GM12892 (cell line): ENCODE measurements at regions not wholly inside any gene's neighbourhood (a gene's known extent, or its start where the extent isn't known, plus 50 kb on each side); places are given as distances from the start of the nearest gene placed in this dataset.
"Not testable (repeated sequence)": the region's sequence is repeated elsewhere in the genome, so short reads cannot be mapped to it uniquely, and the experiment has no call there.

Experiments
- DNase-seq: peaks from one replicate; pipeline ENCODE4 v3.0.0; 2011; ENCODE audit not compliant: insufficient read length
- FAIRE-seq: peaks from 2 replicates; lab custom pipeline; 2011; peaks lifted over from hg19 to GRCh38; lab: Jason Lieb, UNC
- POLR2A ChIP-seq: IDR thresholded peaks from 2 replicates; pipeline ENCODE4 v1.6.1; 2011; ENCODE audit warnings: low read depth, low read length, control low read depth
- POLR2AphosphoS5 ChIP-seq: IDR thresholded peaks from 2 replicates; pipeline ENCODE4 v1.6.1; 2011; ENCODE audit warnings: low read depth, low read length, control low read depth
- TAF1 ChIP-seq: IDR thresholded peaks from 2 replicates; pipeline ENCODE4 v1.6.1; 2011; ENCODE audit warnings: low read depth, mild to moderate bottlenecking, control low read depth, low read length, borderline replicate concordance

GRCh38 chr10:53508197-53508596, 735.6 kb upstream of the MBL2 start:
- TF ChIP-seq POLR2A = no peak
- TF ChIP-seq TAF1 = no peak
- TF ChIP-seq POLR2AphosphoS5 = no peak
- FAIRE-seq (no peak), DNase-seq (no peak)

GRCh38 chr10:53504492-53504891, 731.9 kb upstream of the MBL2 start:
- not testable (repeated sequence) for DNase-seq

GRCh38 chr10:53491774-53492173, 719.2 kb upstream of the MBL2 start:
- FAIRE-seq (no peak), DNase-seq (no peak)
- TF ChIP-seq POLR2AphosphoS5 (no peak), TAF1 (no peak), POLR2A (no peak)

More at GRCh38 chr10:53504492-53504891, 731.9 kb upstream of the MBL2 start:
- FAIRE-seq = not testable (repeated sequence)

- FAIRE-seq = no peak
- DNase-seq = no peak
- TF ChIP-seq POLR2AphosphoS5 = no peak
- TF ChIP-seq POLR2A = no peak
- TF ChIP-seq TAF1 = no peak
These were observed 718.0 kb upstream of the MBL2 start for GRCh38 chr10:53490553-53490952.

- DNase-seq (no peak), FAIRE-seq (no peak)
- TF ChIP-seq POLR2A (no peak), POLR2AphosphoS5 (no peak), TAF1 (no peak)
These were observed 717.0 kb upstream of the MBL2 start for GRCh38 chr10:53489335-53490182.

- DNase-seq = no peak
- TF ChIP-seq TAF1 = no peak
- no peak for TF ChIP-seq POLR2A
- TF ChIP-seq POLR2AphosphoS5 = no peak
- no peak for FAIRE-seq
These were observed 714.7 kb upstream of the MBL2 start for GRCh38 chr10:53487019-53487983.

GRCh38 chr10:53485422-53485821, 712.8 kb upstream of the MBL2 start:
- FAIRE-seq, DNase-seq: not testable (repeated sequence)

- FAIRE-seq (no peak), DNase-seq (no peak)
- TF ChIP-seq POLR2A = no peak
- TF ChIP-seq POLR2AphosphoS5 = no peak
- no peak for TF ChIP-seq TAF1
These were observed 706.8 kb upstream of the MBL2 start for GRCh38 chr10:53479365-53479764.

GRCh38 chr10:53477313-53477675, 704.7 kb upstream of the MBL2 start:
- TF ChIP-seq POLR2A (no peak), POLR2AphosphoS5 (no peak), TAF1 (no peak)
- DNase-seq (no peak), FAIRE-seq (no peak)

- no peak for TF ChIP-seq TAF1
- no peak for TF ChIP-seq POLR2AphosphoS5
- no peak for TF ChIP-seq POLR2A
- no peak for DNase-seq
- no peak for FAIRE-seq
These were observed 704.2 kb upstream of the MBL2 start for GRCh38 chr10:53476650-53477312.

GRCh38 chr10:53469383-53469782, 696.8 kb upstream of the MBL2 start:
- TF ChIP-seq POLR2AphosphoS5 = no peak
- TF ChIP-seq POLR2A = no peak
- DNase-seq = no peak
- no peak for FAIRE-seq
